ENCODE measurements at regions not wholly inside any gene's neighbourhood (a gene's known extent, or its start where the extent isn't known, plus 50 kb on each side); places are given as distances from the start of the nearest gene placed in this dataset.
A peak's percentile ranks its signal among the peaks of the same experiment; 100 is the strongest.
"Not testable (repeated sequence)": the region's sequence is repeated elsewhere in the genome, so short reads cannot be mapped to it uniquely, and the experiment has no call there.

GRCh38 chr12:105524961-105525360 lies 194.5 kb downstream of the C12orf75 start:
- no peak for DNase-seq (ENCODE audit: low read depth)

GRCh38 chr12:105534068-105534467 lies 203.6 kb downstream of the C12orf75 start:
- DNase-seq (ENCODE audit: low read depth) = no peak

- not testable (repeated sequence) for DNase-seq (ENCODE audit: low read depth)
Measured at GRCh38 chr12:105535033-105535432, 204.5 kb downstream of the C12orf75 start.

GRCh38 chr12:105538880-105539279 lies 208.4 kb downstream of the C12orf75 start:
- no peak for DNase-seq (ENCODE audit: low read depth)

GRCh38 chr12:105539735-105540134 lies 209.2 kb downstream of the C12orf75 start:
- no peak for DNase-seq (ENCODE audit: low read depth)

- DNase-seq (ENCODE audit: low read depth) = no peak
Measured at GRCh38 chr12:105547786-105548185, 217.3 kb downstream of the C12orf75 start.

GRCh38 chr12:105548626-105549025 lies 218.1 kb downstream of the C12orf75 start:
- no peak for DNase-seq (ENCODE audit: low read depth)

GRCh38 chr12:105552056-105552455 lies 221.6 kb downstream of the C12orf75 start:
- DNase-seq (ENCODE audit: low read depth) = no peak

- DNase-seq (ENCODE audit: low read depth) = peak; percentile 73
Measured at GRCh38 chr12:105554223-105554678, 223.8 kb downstream of the C12orf75 start.

- no peak for DNase-seq (ENCODE audit: low read depth)
Measured at GRCh38 chr12:105554856-105555255, 224.4 kb downstream of the C12orf75 start.

GRCh38 chr12:105555556-105556295 lies 225.2 kb downstream of the C12orf75 start:
- peak; percentile 62 for DNase-seq (ENCODE audit: low read depth)

- no peak for DNase-seq (ENCODE audit: low read depth)
Measured at GRCh38 chr12:105559310-105559709, 228.8 kb downstream of the C12orf75 start.

- peak; percentile 78 for DNase-seq (ENCODE audit: low read depth)
Measured at GRCh38 chr12:105561546-105562198, 231.2 kb downstream of the C12orf75 start.

GRCh38 chr12:105562199-105562971 lies 231.9 kb downstream of the C12orf75 start:
- DNase-seq (ENCODE audit: low read depth) = peak; percentile 92

GRCh38 chr12:105567061-105567460 lies 236.6 kb downstream of the C12orf75 start:
- peak; percentile 31 for DNase-seq (ENCODE audit: low read depth)

- no peak for DNase-seq (ENCODE audit: low read depth)
Measured at GRCh38 chr12:105569886-105570285, 239.4 kb downstream of the C12orf75 start.

GRCh38 chr12:105570944-105571343 lies 240.5 kb downstream of the C12orf75 start:
- no peak for DNase-seq (ENCODE audit: low read depth)

- DNase-seq (ENCODE audit: low read depth) = peak; percentile 64
Measured at GRCh38 chr12:105573574-105573973, 243.1 kb downstream of the C12orf75 start.

- peak; percentile 74 for DNase-seq (ENCODE audit: low read depth)
Measured at GRCh38 chr12:105574056-105574715, 243.7 kb downstream of the C12orf75 start.

- no peak for DNase-seq (ENCODE audit: low read depth)
Measured at GRCh38 chr12:105575235-105575634, 244.7 kb downstream of the C12orf75 start.

GRCh38 chr12:105576261-105576660 lies 245.8 kb downstream of the C12orf75 start:
- DNase-seq (ENCODE audit: low read depth) = no peak

GRCh38 chr12:105580821-105581352 lies 250.4 kb downstream of the C12orf75 start:
- DNase-seq (ENCODE audit: low read depth) = no peak
